H1 (cell line): ENCODE measurements at regions not wholly inside any gene's neighbourhood (a gene's known extent, or its start where the extent isn't known, plus 50 kb on each side); places are given as distances from the start of the nearest gene placed in this dataset.

Source experiments
- CTCF ChIA-PET: fragments of 300-600 bp; sonication (Branson Sonifier 250); formaldehyde crosslinking; loops from one replicate; lab custom pipeline; 2021; ENCODE audit not compliant: partially characterized antibody; lab: Charles Lee
- POLR2A ChIA-PET: fragments of 300-600 bp; sonication (Branson Sonifier 250); formaldehyde crosslinking; loops from one replicate; lab custom pipeline; 2021; ENCODE audit warnings: inconsistent platforms; ENCODE audit not compliant: partially characterized antibody; lab: Charles Lee
- DNase-seq, 2 experiments: peaks; one replicate each; pipeline versions ENCODE4 v3.0.0 to v3.0.0-alpha.2; 2010 to 2022; ENCODE audit warnings: low spot score in 2 of 2, low read depth in 1 of 2, mixed read lengths in 1 of 2
- FAIRE-seq: peaks from 2 replicates; lab custom pipeline; 2011; peaks lifted over from hg19 to GRCh38; lab: Jason Lieb, UNC
- H2AFZ ChIP-seq: 2 replicates; pipeline ENCODE4 v1.8.1; 2012; ENCODE audit warnings: low read length, inconsistent platforms
- H2AK5ac ChIP-seq: 2 replicates; pipeline ENCODE4 v1.6.1; 2013; ENCODE audit warnings: low read depth, low read length
- H2BK120ac ChIP-seq: replicated peaks from 2 replicates; pipeline ENCODE3; 2013; ENCODE audit warnings: low read depth, low read length, inconsistent platforms
- H2BK12ac ChIP-seq: 2 replicates; pipeline ENCODE4 v1.6.1; 2013; ENCODE audit warnings: low read depth, low read length
- H2BK15ac ChIP-seq: 2 replicates; pipeline ENCODE4 v1.6.1; 2013; ENCODE audit warnings: low read length
- H2BK20ac ChIP-seq: 2 replicates; pipeline ENCODE4 v1.6.1; 2013; ENCODE audit warnings: low read length
- H2BK5ac ChIP-seq: 2 replicates; pipeline ENCODE4 v1.6.1; 2013; ENCODE audit warnings: low read depth, low read length
- H3K14ac ChIP-seq: 2 replicates; pipeline ENCODE4 v1.6.1; 2013; ENCODE audit warnings: inconsistent platforms; ENCODE audit not compliant: insufficient read length
- H3K18ac ChIP-seq: 2 replicates; pipeline ENCODE4 v1.6.1; 2013; ENCODE audit warnings: low read length; ENCODE audit errors: extremely low read depth
- H3K23ac ChIP-seq: 2 replicates; pipeline ENCODE4 v1.6.1; 2013; ENCODE audit warnings: inconsistent platforms; ENCODE audit not compliant: insufficient read length
- H3K23me2 ChIP-seq: 2 replicates; pipeline ENCODE4 v1.6.1; 2013; ENCODE audit warnings: low read depth, low read length
- H3K27ac ChIP-seq: 2 replicates; pipeline ENCODE4 v1.6.1; 2011; ENCODE audit warnings: low read depth, low read length, inconsistent platforms
- H3K27me3 ChIP-seq, 4 experiments: replicated peaks in 1 of 4; 1 replicate in 1 of 4; 2 replicates in 3 of 4; pipeline versions ENCODE4 v1.6.1 to v1.8.1; 2011 to 2013; ENCODE audit warnings: low read length in 3 of 4, mild to moderate bottlenecking in 3 of 4, inconsistent platforms in 2 of 4, mixed read lengths in 2 of 4, moderate library complexity in 1 of 4; ENCODE audit not compliant: control insufficient read depth in 3 of 4, insufficient read depth in 3 of 4; ENCODE audit errors: extremely low read depth in 1 of 4
- H3K36me3 ChIP-seq, 4 experiments: 2 replicates each; pipeline versions ENCODE4 v1.6.1 to v1.8.1; 2011 to 2013; ENCODE audit warnings: mild to moderate bottlenecking in 4 of 4, low read length in 3 of 4, moderate library complexity in 2 of 4, control low read depth in 1 of 4, inconsistent platforms in 1 of 4; ENCODE audit not compliant: insufficient read depth in 4 of 4, control insufficient read depth in 2 of 4
- H3K4ac ChIP-seq: replicated peaks from 2 replicates; pipeline ENCODE3; 2013; ENCODE audit warnings: low read length, low read depth, mixed read lengths, inconsistent platforms; ENCODE audit not compliant: insufficient read length
- H3K4me1 ChIP-seq, 4 experiments: replicated peaks in 1 of 4; 1 replicate in 1 of 4; 2 replicates in 3 of 4; pipeline versions ENCODE4 v1.6.1 to v1.8.1; 2011 to 2013; ENCODE audit warnings: low read length in 3 of 4, inconsistent platforms in 2 of 4, mixed read lengths in 1 of 4; ENCODE audit not compliant: insufficient read depth in 4 of 4, control insufficient read depth in 3 of 4
- H3K4me2 ChIP-seq, 2 experiments: 2 replicates each; pipeline versions ENCODE4 v1.6.1 to v1.8.1; 2011 to 2013; ENCODE audit warnings: low read depth in 2 of 2, low read length in 2 of 2, control low read depth in 1 of 2, inconsistent platforms in 1 of 2, mild to moderate bottlenecking in 1 of 2; ENCODE audit not compliant: insufficient read depth in 1 of 2
- H3K4me3 ChIP-seq, 4 experiments: fragments of 200-600, 300-600 bp in 1 of 4; sonication (generic), shearing (Covaris generic), sonication (Bioruptor Twin) in 1 of 4; 2 replicates each; pipeline versions ENCODE4 v1.5.1 to v1.8.1; 2011 to 2016; ENCODE audit warnings: low read length in 4 of 4, low read depth in 3 of 4, control low read depth in 2 of 4, inconsistent platforms in 2 of 4, mild to moderate bottlenecking in 2 of 4, mixed read lengths in 1 of 4, moderate library complexity in 1 of 4; ENCODE audit not compliant: insufficient read depth in 2 of 4; ENCODE audit errors: extremely low read depth in 1 of 4
- H3K56ac ChIP-seq: replicated peaks from 2 replicates; pipeline ENCODE3; 2013; ENCODE audit warnings: low read depth, mild to moderate bottlenecking, mixed read lengths, low read length, inconsistent platforms; ENCODE audit not compliant: insufficient read length
- H3K79me1 ChIP-seq: 2 replicates; pipeline ENCODE4 v1.6.1; 2013; ENCODE audit warnings: low read depth, low read length, control low read depth
- H3K79me2 ChIP-seq, 2 experiments: 2 replicates each; pipeline versions ENCODE4 v1.6.1 to v1.8.1; 2012 to 2013; ENCODE audit warnings: low read length in 2 of 2, mild to moderate bottlenecking in 2 of 2, inconsistent platforms in 1 of 2; ENCODE audit not compliant: insufficient read depth in 2 of 2, control insufficient read depth in 1 of 2
- H3K9ac ChIP-seq, 4 experiments: replicated peaks in 1 of 4; 1 replicate in 1 of 4; 2 replicates in 3 of 4; pipeline versions ENCODE4 v1.6.1 to v1.8.1; 2011 to 2013; ENCODE audit warnings: low read depth in 3 of 4, low read length in 3 of 4, control low read depth in 2 of 4, mild to moderate bottlenecking in 2 of 4, moderate library complexity in 2 of 4, inconsistent platforms in 1 of 4; ENCODE audit errors: extremely low read depth in 1 of 4
- H3K9me3 ChIP-seq, 2 experiments: 2 replicates each; pipeline versions ENCODE4 v1.6.1 to v1.8.1; 2012 to 2013; ENCODE audit warnings: mild to moderate bottlenecking in 2 of 2, moderate library complexity in 2 of 2, control low read depth in 1 of 2, inconsistent platforms in 1 of 2, low read depth in 1 of 2, low read length in 1 of 2, mixed read lengths in 1 of 2; ENCODE audit not compliant: insufficient read depth in 2 of 2
- H4K20me1 ChIP-seq, 2 experiments: replicated peaks in 1 of 2; 2 replicates each; pipeline versions ENCODE3 to v1.8.1; 2011 to 2013; ENCODE audit warnings: inconsistent platforms in 2 of 2, low read length in 2 of 2, mild to moderate bottlenecking in 1 of 2; ENCODE audit not compliant: insufficient read depth in 2 of 2, control insufficient read depth in 1 of 2
- H4K5ac ChIP-seq: 2 replicates; pipeline ENCODE4 v1.6.1; 2013; ENCODE audit warnings: low read length, low read depth, mixed read lengths, inconsistent platforms; ENCODE audit not compliant: insufficient read length
- H4K8ac ChIP-seq: 2 replicates; pipeline ENCODE4 v1.8.0; 2013; ENCODE audit warnings: mild to moderate bottlenecking, moderate library complexity, low read length, inconsistent platforms; ENCODE audit not compliant: insufficient read depth; ENCODE audit errors: extremely low read depth
- H4K91ac ChIP-seq: replicated peaks from 2 replicates; pipeline ENCODE3; 2013; ENCODE audit warnings: low read length, mixed read lengths, inconsistent platforms; ENCODE audit not compliant: insufficient read length
- BACH1 ChIP-seq: IDR thresholded peaks from 2 replicates; pipeline ENCODE4 v1.6.1; 2012; ENCODE audit warnings: low read length, improper control_type of control experiment
- WGBS, 2 experiments: shearing (Covaris generic) in 1 of 2; methylation state at CpG; one replicate each; pipeline versions ENCODE4 v1.1.6 to v1.1.7; 2013 to 2015; ENCODE audit warnings: low lambda C conversion rate in 2 of 2, mixed read lengths in 2 of 2, inconsistent platforms in 1 of 2, low coverage in 1 of 2, missing lambda C conversion rate in 1 of 2; ENCODE audit not compliant: insufficient replicate concordance in 2 of 2, insufficient coverage in 1 of 2, insufficient read length in 1 of 2; ENCODE audit errors: extremely low coverage in 1 of 2, missing lambda C conversion rate in 1 of 2; 5-methylcytosine and 5-hydroxymethylcytosine counted together

DNA sequence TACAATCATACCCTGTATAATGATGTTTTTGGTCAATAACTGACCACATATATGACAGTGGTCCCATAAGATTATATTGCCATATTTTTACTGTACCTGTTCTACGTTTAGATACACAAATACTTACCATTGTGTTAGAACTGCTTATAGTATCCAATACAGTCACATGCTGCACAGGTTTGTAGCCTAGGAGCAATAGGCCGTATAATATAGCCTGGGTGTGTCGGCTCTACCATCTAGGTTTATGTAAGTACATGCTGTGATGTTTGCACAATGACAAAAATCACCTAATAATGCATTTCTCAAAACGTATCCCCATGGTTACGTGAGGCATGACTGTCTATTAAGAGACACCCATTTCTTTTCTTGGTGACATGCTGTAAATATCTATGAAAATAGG is 55.0 kb upstream of the APCDD1 start:
- 75% methylated on average over 5 of the region's 5 CpGs; no CpG with 5 or more reads in 1 of the 2 experiments for WGBS, 2 experiments

More for the DNA sequence above, 55.0 kb upstream of the APCDD1 start:
- DNase-seq (no peak), FAIRE-seq (no peak)
- POLR2A ChIA-PET = no interaction called here
- Histone ChIP-seq H4K20me1 (no peaks in the 10 kb centered on the region), H3K23ac (no peak overlapping the region), H3K9ac (no peak overlapping the region), H2BK12ac (no peak overlapping the region), H4K8ac (no peak overlapping the region), H2AFZ (no peak overlapping the region), H3K14ac (no peak overlapping the region), H3K4me3 (no peak overlapping the region), H3K27ac (no peak overlapping the region), H3K56ac (no peak overlapping the region), H3K79me2 (no peaks in the 10 kb centered on the region), H3K4me1 (peaks cover 0 to 4% (median 1%) of the 10 kb centered on the region in 4 experiments; a peak in 2 of 7 replicates), H2AK5ac (no peak overlapping the region), H3K23me2 (no peaks in the 10 kb centered on the region), H3K18ac (no peak overlapping the region), H4K5ac (no peak overlapping the region), H3K79me1 (no peaks in the 10 kb centered on the region), H2BK20ac (no peak overlapping the region), H2BK5ac (no peak overlapping the region), H2BK120ac (no peak overlapping the region), H4K91ac (no peak overlapping the region), H3K4me2 (no peak overlapping the region), H3K9me3 (no peaks in the 10 kb centered on the region), H3K27me3 (no peaks in the 10 kb centered on the region), H3K4ac (no peak overlapping the region), H2BK15ac (no peak overlapping the region), H3K36me3 (no peaks in the 10 kb centered on the region)
- TF ChIP-seq BACH1 = no peak
- CTCF ChIA-PET = interaction anchor here (0.7 kb wide), 2 partner anchors 87 to 199 kb away, joined by 3 read pairs; no protein-coding TSS in a partner anchor
